ENCODE measurements at regions not wholly inside any gene's neighbourhood (a gene's known extent, or its start where the extent isn't known, plus 50 kb on each side); places are given as distances from the start of the nearest gene placed in this dataset.

DNA sequence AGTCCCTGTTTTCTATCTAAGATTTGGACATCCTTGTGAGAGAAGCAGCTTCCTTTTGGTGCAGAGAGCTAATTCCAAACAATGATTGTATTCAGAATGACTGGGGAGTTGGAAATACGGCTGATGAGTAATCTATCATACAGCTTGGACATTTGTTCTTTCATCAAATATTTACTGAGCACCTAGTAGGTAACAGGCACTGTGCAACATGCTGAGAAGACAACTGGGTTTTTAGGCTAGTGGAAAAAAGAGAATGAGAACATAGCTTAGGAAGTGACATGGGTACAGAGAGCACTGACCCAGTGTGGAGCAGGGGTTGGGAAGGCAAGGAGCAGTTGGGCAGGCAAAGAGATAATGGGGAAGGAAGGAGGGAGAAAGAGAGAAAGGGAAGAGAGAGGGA is 87.5 kb downstream of the TBX19 start:
- no peaks in the 10 kb centered on the region for H3K27me3 ChIP-seq (replicated peaks; ENCODE audit: control insufficient read depth, insufficient read depth, low read length, poor library complexity, severe bottlenecking)
- no peak overlapping the region for H3K27ac ChIP-seq (ENCODE audit: insufficient read depth, low read length, poor library complexity, severe bottlenecking)
- H3K36me3 ChIP-seq (ENCODE audit: control insufficient read depth, insufficient read depth, low read length) = no peaks in the 10 kb centered on the region
- no peaks in the 10 kb centered on the region for H3K4me1 ChIP-seq (ENCODE audit: control insufficient read depth, insufficient read depth, low read length, poor library complexity, severe bottlenecking)
- H3K4me3 ChIP-seq (ENCODE audit: insufficient read depth, low read depth, low read length, poor library complexity, severe bottlenecking) = no peak overlapping the region
- DNase-seq = no peak
- H3K9me3 ChIP-seq (ENCODE audit: control insufficient read depth, low read length) = no peaks in the 10 kb centered on the region

DNA sequence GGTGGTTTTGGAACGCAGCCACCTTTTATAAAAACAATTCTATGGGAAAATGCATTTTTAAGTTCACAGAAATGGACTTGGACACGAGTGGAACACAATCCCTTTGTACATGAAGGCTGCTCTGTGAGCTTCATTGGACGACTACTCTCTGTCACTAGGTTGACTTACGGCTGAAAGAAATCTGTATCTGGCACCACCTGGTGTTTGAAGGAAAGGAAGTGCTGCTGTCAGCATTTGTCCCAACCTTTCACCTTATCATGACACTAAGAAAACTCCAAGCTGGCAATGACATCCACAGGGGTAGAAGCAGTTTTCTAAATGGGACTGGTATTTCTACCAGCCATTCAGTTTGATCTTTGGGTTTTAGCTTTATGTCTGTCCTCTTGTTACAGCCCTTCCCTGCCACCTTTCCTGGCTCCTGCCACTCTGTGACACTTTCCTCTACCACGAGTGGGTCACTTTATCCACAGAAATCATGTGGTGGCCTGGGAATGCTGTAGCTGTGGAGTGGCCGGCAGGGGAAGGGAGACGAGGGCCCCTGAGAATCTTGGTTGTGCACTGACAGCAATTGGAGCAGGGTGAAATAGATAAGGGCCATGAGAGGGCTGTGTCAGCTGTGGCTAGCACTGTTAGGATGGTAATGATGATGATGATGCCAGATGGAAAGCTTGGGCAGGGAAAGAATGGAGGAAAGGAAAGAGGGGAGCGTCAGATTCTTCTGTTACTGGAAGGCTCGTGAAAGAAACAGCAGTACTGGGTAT is 85.2 kb downstream of the TBX19 start:
- no peak for DNase-seq
- no peaks in the 10 kb centered on the region for H3K27me3 ChIP-seq (replicated peaks; ENCODE audit: control insufficient read depth, insufficient read depth, low read length, poor library complexity, severe bottlenecking)
- H3K27ac ChIP-seq (ENCODE audit: insufficient read depth, low read length, poor library complexity, severe bottlenecking) = no peak overlapping the region

More for the DNA sequence above, 85.2 kb downstream of the TBX19 start:
- H3K9me3 ChIP-seq (ENCODE audit: control insufficient read depth, low read length) = no peaks in the 10 kb centered on the region
- H3K4me3 ChIP-seq (ENCODE audit: insufficient read depth, low read depth, low read length, poor library complexity, severe bottlenecking) = no peak overlapping the region
- H3K4me1 ChIP-seq (ENCODE audit: control insufficient read depth, insufficient read depth, low read length, poor library complexity, severe bottlenecking) = peaks cover 7% of the 10 kb centered on the region
- H3K36me3 ChIP-seq (ENCODE audit: control insufficient read depth, insufficient read depth, low read length) = no peaks in the 10 kb centered on the region
